NCI-H446 (cell line): ENCODE measurements at regions not wholly inside any gene's neighbourhood (a gene's known extent, or its start where the extent isn't known, plus 50 kb on each side); places are given as distances from the start of the nearest gene placed in this dataset.
"Not testable (repeated sequence)": the region's sequence is repeated elsewhere in the genome, so short reads cannot be mapped to it uniquely, and the experiment has no call there.

ENCODE experiments used
- DNase-seq, 2 experiments: peaks; one replicate each; lab custom pipeline; 2025; lab: John Stamatoyannopoulos, UW

GRCh38 chr5:106017243-106017857, 1653.4 kb downstream of the EFNA5 start:
- DNase-seq, result no peak

- DNase-seq, result no peak
Measured at GRCh38 chr5:106014262-106014661, 1656.5 kb downstream of the EFNA5 start.

GRCh38 chr5:106006242-106006641, 1664.5 kb downstream of the EFNA5 start:
- no peak for DNase-seq

- DNase-seq, result not testable (repeated sequence)
Measured at GRCh38 chr5:105998991-105999390, 1671.7 kb downstream of the EFNA5 start.

- DNase-seq, result no peak
Measured at GRCh38 chr5:105993027-105993426, 1677.7 kb downstream of the EFNA5 start.

- no peak for DNase-seq
Measured at GRCh38 chr5:105982526-105982925, 1688.2 kb downstream of the EFNA5 start.

- no peak for DNase-seq
Measured at GRCh38 chr5:105978011-105978410, 1692.7 kb downstream of the EFNA5 start.

- DNase-seq, result no peak
Measured at GRCh38 chr5:105977163-105977562, 1693.6 kb downstream of the EFNA5 start.

GRCh38 chr5:105970919-105971318, 1699.8 kb downstream of the EFNA5 start:
- DNase-seq, result no peak

GRCh38 chr5:105968981-105969380, 1701.8 kb downstream of the EFNA5 start:
- DNase-seq, result no peak

GRCh38 chr5:105963696-105964255, 1707.0 kb downstream of the EFNA5 start:
- DNase-seq, result no peak

GRCh38 chr5:105961572-105961971, 1709.2 kb downstream of the EFNA5 start:
- DNase-seq, result no peak

GRCh38 chr5:105956456-105957196, 1714.1 kb downstream of the EFNA5 start:
- no peak for DNase-seq

GRCh38 chr5:105954341-105954740, 1716.4 kb downstream of the EFNA5 start:
- DNase-seq, result no peak

- DNase-seq, result peak in 1 of 2 experiments; percentile 8
Measured at GRCh38 chr5:105953616-105954015, 1717.1 kb downstream of the EFNA5 start.

- DNase-seq, result peak; percentile 86 to 94
Measured at GRCh38 chr5:105952875-105953274, 1717.9 kb downstream of the EFNA5 start.

GRCh38 chr5:105947461-105947860, 1723.3 kb downstream of the EFNA5 start:
- DNase-seq, result no peak

- no peak for DNase-seq
Measured at GRCh38 chr5:105945203-105945972, 1725.3 kb downstream of the EFNA5 start.

GRCh38 chr5:105940181-105940580, 1730.6 kb downstream of the EFNA5 start:
- no peak for DNase-seq

- no peak for DNase-seq
Measured at GRCh38 chr5:105934171-105934570, 1736.6 kb downstream of the EFNA5 start.

- DNase-seq, result no peak
Measured at GRCh38 chr5:105931881-105932421, 1738.8 kb downstream of the EFNA5 start.

- no peak for DNase-seq
Measured at GRCh38 chr5:105929858-105930257, 1740.9 kb downstream of the EFNA5 start.
